HEK293T (cell line): ENCODE measurements at regions not wholly inside any gene's neighbourhood (a gene's known extent, or its start where the extent isn't known, plus 50 kb on each side); places are given as distances from the start of the nearest gene placed in this dataset.

Source experiments
- SP1 ChIP-seq: fragments of 450-650 bp; IDR thresholded peaks from 2 replicates; pipeline ENCODE4 v1.6.1; 2017
- TARDBP ChIP-seq: fragments of 450-650 bp; IDR thresholded peaks from 2 replicates; pipeline ENCODE4 v1.6.1; 2016

DNA sequence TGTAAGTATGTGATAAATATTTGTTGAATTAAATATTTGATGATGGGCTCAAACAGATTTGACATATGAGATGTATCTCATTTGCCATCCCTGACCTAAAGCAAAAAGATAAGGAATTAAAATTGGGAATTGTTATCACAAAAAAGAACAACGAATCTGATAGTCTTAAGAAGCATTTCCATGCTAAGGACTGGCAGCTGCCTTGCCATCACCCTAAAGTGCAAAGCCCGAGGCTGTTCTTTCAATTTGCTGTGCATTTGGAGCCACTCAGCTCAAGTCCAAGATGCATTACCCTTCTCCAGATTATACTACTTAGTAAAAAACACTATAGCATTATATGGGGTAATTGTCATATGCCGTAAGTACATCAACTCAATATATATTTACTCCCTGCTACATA lies 618.3 kb upstream of the CLINT1 start:
- TF ChIP-seq SP1 = no peak
- no peak for TF ChIP-seq TARDBP
